ES-I3 (cell line): ENCODE measurements at regions not wholly inside any gene's neighbourhood (a gene's known extent, or its start where the extent isn't known, plus 50 kb on each side); places are given as distances from the start of the nearest gene placed in this dataset.
"Not testable (repeated sequence)": the region's sequence is repeated elsewhere in the genome, so short reads cannot be mapped to it uniquely, and the experiment has no call there.

ENCODE experiments used
- H3K36me3 ChIP-seq: 2 replicates; pipeline ENCODE4 v1.6.1; 2013; ENCODE audit warnings: mild to moderate bottlenecking, low read length, control low read depth, moderate library complexity; ENCODE audit not compliant: insufficient read depth
- H3K4me1 ChIP-seq: 2 replicates; pipeline ENCODE4 v1.6.1; 2013; ENCODE audit warnings: mild to moderate bottlenecking, control low read depth, low read length; ENCODE audit not compliant: insufficient read depth
- H3K9ac ChIP-seq: 2 replicates; pipeline ENCODE4 v1.6.1; 2013; ENCODE audit warnings: low read depth, mild to moderate bottlenecking, low read length, moderate library complexity
- H3K9me3 ChIP-seq: 2 replicates; pipeline ENCODE4 v1.6.1; 2013; ENCODE audit warnings: mild to moderate bottlenecking, low read length, moderate library complexity; ENCODE audit not compliant: control insufficient read depth, insufficient read depth

DNA sequence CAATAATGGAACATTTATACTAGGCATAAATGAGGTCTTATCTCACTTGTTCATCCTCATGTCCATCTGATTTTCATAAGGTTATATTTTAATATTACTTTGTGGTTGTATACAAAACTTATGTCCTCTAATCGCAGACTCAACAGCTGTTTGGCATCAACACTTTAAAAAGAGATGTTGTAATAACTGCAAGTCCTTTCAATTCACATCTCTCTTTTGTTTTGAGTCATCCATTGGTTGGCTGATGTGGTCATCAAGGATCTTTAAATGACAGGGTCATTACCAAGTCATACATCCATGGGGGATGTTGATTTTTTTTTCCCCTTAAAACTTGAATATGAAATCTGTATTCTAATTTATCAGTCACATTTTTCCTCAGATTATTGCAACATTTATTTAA lies 299.4 kb upstream of the NRSN1 start:
- H3K4me1 ChIP-seq: no peaks in the 10 kb centered on the region
- H3K9me3 ChIP-seq: no peaks in the 10 kb centered on the region
- no peak overlapping the region for H3K9ac ChIP-seq
- H3K36me3 ChIP-seq: no peaks in the 10 kb centered on the region

DNA sequence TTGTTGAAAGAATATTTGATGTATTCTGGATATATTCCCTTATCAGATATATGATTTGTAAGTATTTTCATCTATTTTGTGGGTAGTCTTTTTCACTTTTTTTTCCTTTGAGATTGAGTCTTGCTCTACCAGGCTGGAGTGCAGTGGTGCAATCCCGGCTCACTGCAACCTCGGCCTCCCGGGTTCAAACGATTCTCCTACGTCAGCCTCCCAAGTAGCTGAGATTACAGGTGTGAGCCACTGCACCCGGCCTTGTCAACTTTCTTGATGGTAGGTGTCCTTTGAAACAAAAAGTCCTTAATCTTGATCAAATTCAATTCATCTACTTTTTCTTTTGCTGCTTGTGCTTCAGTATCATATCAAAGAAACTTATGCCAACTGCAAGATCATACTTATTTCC lies 297.2 kb upstream of the NRSN1 start:
- H3K9me3 ChIP-seq: no peaks in the 10 kb centered on the region
- no peak overlapping the region for H3K9ac ChIP-seq
- no peaks in the 10 kb centered on the region for H3K36me3 ChIP-seq
- H3K4me1 ChIP-seq: no peaks in the 10 kb centered on the region

DNA sequence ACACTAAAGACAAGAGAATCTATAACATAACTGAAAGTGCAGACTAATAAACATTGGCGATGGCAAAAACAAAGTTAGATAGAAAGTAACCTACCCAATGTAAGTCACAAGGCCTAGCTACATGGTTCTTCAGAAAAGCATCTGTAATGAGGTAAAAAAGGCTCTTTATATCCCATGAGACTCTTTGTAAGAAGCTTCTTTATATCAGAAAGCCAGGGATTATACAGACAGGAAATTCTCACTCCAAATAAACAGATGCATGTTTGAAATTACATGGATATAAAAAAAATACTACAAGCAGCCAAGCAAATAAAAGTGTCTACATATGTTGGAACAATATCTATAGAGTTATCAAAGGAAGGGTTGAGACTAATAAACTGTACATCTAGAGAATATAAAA lies 284.9 kb upstream of the NRSN1 start:
- no peaks in the 10 kb centered on the region for H3K9me3 ChIP-seq
- H3K36me3 ChIP-seq: no peaks in the 10 kb centered on the region
- no peak overlapping the region for H3K9ac ChIP-seq
- no peaks in the 10 kb centered on the region for H3K4me1 ChIP-seq

DNA sequence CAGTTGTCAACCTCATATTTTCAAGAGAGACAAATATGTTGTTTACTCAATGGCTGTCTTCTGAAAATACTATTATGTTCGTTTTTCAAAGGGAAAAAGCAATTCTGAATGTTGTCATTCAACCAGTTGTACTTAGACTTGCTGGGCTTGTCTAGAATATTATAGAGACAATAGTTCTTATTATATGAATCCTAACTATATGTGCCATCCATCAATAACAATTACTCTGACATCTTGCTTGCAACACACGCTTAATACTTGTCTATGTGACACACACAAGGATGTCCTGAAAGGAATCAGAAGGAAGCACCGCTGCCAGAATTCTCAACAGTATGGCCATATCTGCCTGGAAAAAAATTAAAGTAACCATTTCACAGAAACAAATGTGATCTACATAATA lies 283.3 kb upstream of the NRSN1 start:
- H3K9me3 ChIP-seq: no peaks in the 10 kb centered on the region
- H3K9ac ChIP-seq: no peak overlapping the region
- H3K4me1 ChIP-seq: no peaks in the 10 kb centered on the region

DNA sequence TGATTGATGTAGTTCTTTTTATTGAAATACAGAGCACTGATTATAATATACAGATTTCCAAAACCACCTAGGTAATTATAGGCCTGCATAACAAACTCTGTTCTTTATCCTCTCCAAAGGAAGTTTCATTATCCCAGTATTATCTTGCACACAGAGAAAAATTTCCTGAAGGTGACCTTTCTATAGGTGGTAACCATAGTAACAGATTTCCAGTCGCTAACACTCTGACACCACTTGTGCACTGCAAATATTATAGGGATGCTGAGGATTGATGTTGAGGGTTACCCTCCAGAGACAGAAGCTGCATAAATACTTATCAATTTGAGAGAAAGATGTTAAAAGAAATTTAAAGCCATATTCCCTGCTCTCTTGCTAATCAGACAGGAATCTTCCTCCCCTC lies 274.5 kb upstream of the NRSN1 start:
- Histone ChIP-seq H3K9me3 (no peaks in the 10 kb centered on the region), H3K36me3 (no peaks in the 10 kb centered on the region), H3K4me1 (no peaks in the 10 kb centered on the region), H3K9ac (no peak overlapping the region)

More for the DNA sequence above, 283.3 kb upstream of the NRSN1 start:
- H3K36me3 ChIP-seq: no peaks in the 10 kb centered on the region

DNA sequence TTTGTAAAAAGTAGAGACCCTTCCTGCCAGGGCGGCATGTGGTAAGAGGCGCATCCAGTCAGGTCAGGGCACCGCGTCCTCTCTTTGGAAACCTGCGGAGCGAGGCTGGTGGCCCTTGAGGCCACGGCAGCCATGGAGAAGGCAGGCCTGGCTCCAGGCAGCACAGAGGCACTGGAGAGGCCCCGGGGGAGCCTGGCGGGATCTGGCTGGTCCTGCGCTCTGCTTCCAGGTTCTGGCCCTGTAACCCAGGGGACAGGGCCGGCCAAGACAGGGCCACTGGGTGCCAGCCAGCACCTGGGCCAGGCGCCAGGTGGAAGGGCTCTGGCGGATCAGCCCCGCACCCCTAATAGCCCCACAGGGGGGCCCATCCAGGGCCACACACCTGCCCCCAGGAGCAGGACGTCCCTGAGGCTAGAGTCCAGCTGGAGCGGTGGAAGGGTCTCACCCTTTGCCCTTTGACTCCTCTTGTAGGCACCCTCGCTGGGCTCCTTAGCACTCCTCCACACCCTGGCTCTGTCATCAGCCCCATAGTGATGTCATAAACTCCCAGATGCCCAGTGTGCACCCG lies 272.4 kb upstream of the NRSN1 start:
- H3K4me1 ChIP-seq, H3K9ac ChIP-seq, H3K36me3 ChIP-seq: not testable (repeated sequence)

DNA sequence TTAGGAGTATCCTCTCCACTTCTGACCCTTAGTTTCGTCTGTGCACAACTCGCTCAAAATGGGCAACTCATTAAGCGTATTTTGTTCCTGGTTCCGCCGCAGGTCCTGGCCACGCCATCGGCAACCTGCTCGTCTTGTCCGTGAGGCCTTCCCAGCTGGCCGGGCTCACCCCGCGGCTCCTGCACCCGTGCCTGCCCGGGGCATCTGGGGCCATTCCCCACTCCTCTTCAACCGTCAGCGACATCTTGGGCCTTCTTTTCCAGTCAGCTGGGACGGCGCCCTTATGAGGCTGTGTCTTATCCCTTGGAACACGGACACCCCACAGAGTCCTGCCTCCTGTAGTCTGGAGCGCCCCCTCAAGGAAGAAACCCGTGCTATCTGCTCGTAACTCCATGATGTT lies 271.9 kb upstream of the NRSN1 start:
- H3K36me3 ChIP-seq, H3K4me1 ChIP-seq, H3K9ac ChIP-seq, H3K9me3 ChIP-seq: not testable (repeated sequence)

More for the DNA sequence above, 272.4 kb upstream of the NRSN1 start:
- H3K9me3 ChIP-seq: not testable (repeated sequence)

DNA sequence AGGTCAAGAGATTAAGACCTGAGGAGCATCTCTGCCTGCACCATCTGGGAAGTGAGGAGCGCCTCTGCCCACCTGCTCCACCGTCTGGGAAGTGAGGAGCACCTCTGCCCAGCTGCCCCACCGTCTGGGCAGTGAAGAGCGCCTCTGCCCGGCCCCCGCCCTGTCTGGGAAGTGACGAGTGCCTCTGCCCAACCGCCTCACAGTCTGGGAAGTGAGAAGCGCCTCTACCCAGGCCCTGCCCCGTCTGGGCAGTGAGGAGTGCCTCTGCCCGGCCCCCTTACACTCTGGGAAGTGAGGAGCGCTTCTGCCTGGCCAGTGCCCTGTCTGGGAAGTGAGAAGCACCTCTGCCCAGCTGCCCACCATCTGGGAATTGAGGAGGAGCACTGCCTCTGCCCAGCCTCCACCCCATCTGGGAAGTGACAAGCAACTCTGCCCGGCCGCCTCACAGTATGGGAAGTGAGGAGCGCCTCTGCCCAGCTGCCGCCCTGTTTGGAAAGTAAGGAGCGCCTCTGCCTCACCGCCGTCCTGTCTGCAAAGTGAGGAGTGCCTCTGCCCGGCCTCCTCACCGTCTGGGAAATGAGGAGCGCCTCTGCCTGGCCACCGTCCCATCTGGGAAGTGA lies 270.4 kb upstream of the NRSN1 start:
- no peaks in the 10 kb centered on the region for H3K9me3 ChIP-seq
- H3K36me3 ChIP-seq: no peaks in the 10 kb centered on the region
- H3K4me1 ChIP-seq: no peaks in the 10 kb centered on the region
- no peak overlapping the region for H3K9ac ChIP-seq

DNA sequence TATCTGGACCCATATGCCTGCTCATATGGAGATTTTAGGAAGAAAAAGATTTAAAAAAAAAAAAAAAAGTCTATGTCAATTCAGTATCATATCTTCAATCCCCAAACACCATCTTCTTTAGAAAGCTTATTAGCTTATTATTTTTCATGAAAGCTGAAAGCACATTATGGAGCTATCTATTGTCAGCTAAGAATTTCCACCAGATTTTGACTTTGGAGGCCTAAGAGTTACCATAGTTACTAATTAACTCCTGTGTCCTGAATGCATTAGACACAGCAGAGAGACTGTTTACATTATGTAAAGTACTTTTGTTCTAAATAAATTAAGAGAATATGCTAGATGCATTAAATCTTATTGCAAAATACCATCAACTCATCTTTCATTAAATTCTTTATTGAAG lies 255.5 kb upstream of the NRSN1 start:
- H3K9me3 ChIP-seq: no peaks in the 10 kb centered on the region
- no peaks in the 10 kb centered on the region for H3K4me1 ChIP-seq
- no peak overlapping the region for H3K9ac ChIP-seq
- no peaks in the 10 kb centered on the region for H3K36me3 ChIP-seq

DNA sequence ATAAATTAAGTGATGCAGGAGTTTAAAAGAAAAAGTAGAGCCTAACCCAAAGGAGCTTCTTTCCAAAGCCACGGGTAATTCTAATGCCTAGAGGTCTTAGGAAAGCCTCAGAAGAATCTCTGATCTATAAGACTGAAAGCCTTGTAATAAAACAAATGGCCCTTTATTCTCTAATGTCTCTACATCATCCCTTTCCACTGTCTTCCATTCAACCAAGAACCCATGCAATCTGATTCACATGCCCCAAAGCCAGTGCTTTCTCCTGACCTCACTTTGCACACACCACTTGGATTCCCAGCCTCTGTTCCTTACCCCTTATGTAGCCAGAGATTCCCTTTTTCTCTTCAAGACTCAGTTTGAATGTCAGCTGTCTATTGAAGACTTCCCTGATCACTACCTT lies 252.9 kb upstream of the NRSN1 start:
- Histone ChIP-seq H3K36me3 (no peaks in the 10 kb centered on the region), H3K4me1 (no peaks in the 10 kb centered on the region), H3K9me3 (no peaks in the 10 kb centered on the region), H3K9ac (no peak overlapping the region)

DNA sequence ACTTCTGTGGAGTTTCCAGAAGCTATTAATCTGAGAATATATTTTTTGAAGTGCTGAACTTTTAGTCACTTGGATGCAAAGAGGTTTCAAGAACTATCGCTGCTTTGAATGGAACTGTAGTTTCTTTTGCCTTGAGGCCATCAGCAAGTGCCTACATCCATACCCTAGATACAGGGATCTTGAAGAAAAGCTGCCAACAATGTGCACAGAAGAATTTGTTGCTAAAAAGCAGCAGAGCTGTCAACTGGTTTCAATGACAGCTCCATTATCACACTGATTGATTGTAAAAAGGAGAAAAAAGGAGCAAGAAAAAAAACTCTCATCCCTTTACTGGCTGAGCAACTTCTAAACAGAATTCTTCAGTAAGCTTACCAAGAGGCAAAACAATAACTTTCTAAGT lies 251.0 kb upstream of the NRSN1 start:
- no peaks in the 10 kb centered on the region for H3K4me1 ChIP-seq
- H3K9me3 ChIP-seq: no peaks in the 10 kb centered on the region
- H3K36me3 ChIP-seq: no peaks in the 10 kb centered on the region
- no peak overlapping the region for H3K9ac ChIP-seq

DNA sequence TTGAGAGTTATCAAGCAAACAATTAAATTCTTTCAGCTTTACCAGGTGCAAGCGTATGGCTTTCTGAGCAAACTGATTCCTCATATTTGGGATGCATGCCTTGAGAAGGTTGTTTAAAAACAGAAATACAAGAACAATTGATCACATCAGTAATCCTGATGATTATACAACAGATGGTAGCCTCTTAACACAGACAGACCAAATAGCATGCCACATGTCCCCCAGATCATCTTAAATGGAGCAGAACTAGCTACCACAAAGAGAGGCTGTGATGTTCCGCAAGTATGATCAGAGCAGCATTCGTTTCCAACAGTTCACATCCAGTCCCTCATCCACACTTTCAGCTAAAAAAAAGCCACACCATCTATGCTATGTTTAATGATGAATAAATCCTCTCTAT lies 246.2 kb upstream of the NRSN1 start:
- Histone ChIP-seq H3K9ac (no peak overlapping the region), H3K36me3 (no peaks in the 10 kb centered on the region), H3K4me1 (no peaks in the 10 kb centered on the region), H3K9me3 (no peaks in the 10 kb centered on the region)

DNA sequence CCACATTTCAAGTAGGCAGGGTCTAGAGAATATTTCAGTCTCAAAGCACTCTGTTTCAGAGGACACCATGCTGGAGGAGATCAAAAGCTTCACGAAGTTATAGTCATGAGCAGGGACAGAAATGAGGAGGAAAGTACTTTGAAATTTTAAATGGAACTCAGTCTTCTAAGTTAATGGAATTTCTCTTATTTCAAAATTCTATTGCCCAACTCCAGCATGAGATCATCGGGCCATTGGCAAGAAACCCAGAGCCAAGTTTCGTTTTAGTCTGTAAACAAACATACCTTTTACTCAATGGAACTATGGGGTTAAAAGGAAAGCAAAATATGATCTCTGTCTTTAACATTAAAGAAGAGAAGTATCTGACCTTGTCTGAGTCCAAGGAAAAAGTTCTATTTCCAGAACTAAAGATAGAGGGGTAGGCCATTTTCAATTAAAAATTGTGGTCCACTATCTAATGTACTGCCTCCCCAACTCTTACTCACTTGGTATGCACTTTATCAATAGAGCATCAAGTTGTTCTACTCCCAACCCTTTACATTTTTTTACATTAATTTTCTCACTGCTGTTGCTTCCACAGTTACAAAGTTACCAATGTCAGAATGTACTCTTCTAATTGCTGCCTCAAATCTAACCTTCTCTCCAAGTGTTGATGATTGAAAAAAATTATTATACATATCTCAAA lies 235.3 kb upstream of the NRSN1 start:
- Histone ChIP-seq H3K36me3 (no peaks in the 10 kb centered on the region), H3K9me3 (no peaks in the 10 kb centered on the region), H3K4me1 (no peaks in the 10 kb centered on the region), H3K9ac (no peak overlapping the region)

DNA sequence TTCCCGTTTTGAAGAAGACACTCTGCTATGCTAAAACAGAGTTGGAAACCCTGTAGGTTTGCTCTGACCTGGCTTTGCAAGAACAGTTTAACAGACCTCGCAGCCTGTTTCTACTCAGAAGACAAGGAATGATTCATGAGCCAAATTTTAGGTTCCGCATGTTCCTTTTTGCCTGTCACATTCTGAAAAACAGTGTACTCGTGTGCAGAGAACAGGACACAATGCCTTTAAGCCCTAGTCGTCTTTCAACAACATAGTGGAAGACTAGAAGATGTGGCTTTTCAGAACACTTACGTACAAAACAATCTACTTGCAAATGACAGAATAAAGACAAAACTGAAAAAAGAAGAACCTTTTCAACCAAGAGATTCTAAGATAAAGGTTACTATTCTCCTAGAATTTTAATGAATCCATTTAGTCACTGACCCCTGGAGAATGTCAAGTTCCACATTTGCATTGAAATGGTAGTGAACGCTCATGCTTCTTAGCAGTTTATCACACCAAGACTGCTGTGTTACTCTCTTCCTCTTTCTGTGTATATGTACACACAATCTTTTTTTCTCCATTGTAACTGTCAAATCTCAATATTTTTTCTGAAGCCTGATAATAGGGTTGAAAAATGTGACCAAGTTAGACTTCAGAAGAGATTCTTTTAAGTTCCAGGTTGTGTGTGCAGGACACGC lies 220.7 kb upstream of the NRSN1 start:
- Histone ChIP-seq H3K9me3 (no peaks in the 10 kb centered on the region), H3K36me3 (no peaks in the 10 kb centered on the region), H3K9ac (no peak overlapping the region), H3K4me1 (no peaks in the 10 kb centered on the region)

DNA sequence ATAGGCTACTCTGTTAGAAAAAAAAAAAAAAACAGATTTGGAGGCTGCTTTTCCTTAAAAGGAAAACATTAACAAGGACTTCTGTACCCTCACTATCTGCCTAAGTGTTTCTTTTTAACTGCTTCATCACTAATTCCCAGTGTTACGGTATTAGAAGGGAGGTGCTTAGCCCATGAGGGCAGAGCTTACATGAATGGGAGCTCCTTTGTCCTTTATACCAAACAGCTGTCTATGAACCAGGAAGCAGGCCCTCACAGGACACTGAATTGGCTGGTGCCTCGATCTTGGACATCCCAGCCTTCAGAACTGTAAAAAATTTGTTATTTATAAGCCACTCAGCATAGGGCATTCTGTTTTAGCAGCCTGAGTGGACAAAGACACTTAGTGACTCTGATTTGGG lies 215.6 kb upstream of the NRSN1 start:
- no peaks in the 10 kb centered on the region for H3K4me1 ChIP-seq
- H3K36me3 ChIP-seq: no peaks in the 10 kb centered on the region
- no peaks in the 10 kb centered on the region for H3K9me3 ChIP-seq
- no peak overlapping the region for H3K9ac ChIP-seq
